DND-41 (cell line): ENCODE measurements at regions not wholly inside any gene's neighbourhood (a gene's known extent, or its start where the extent isn't known, plus 50 kb on each side); places are given as distances from the start of the nearest gene placed in this dataset.

Experiments used
- EZH2 ChIP-seq: IDR thresholded peaks from 3 replicates; pipeline ENCODE4 v1.6.1; 2012; ENCODE audit warnings: borderline replicate concordance, low read depth, mild to moderate bottlenecking, moderate library complexity, low read length, inconsistent platforms; ENCODE audit not compliant: severe bottlenecking
- TF ChIP-seq, protein P1 (sequence below): IDR thresholded peaks from 2 replicates; pipeline ENCODE4 v1.5.1; 2012; ENCODE audit warnings: borderline replicate concordance, low read length, moderate library complexity, mild to moderate bottlenecking; ENCODE audit not compliant: poor library complexity, severe bottlenecking; ENCODE audit errors: extremely low read depth

- TF ChIP-seq, protein P1, sequence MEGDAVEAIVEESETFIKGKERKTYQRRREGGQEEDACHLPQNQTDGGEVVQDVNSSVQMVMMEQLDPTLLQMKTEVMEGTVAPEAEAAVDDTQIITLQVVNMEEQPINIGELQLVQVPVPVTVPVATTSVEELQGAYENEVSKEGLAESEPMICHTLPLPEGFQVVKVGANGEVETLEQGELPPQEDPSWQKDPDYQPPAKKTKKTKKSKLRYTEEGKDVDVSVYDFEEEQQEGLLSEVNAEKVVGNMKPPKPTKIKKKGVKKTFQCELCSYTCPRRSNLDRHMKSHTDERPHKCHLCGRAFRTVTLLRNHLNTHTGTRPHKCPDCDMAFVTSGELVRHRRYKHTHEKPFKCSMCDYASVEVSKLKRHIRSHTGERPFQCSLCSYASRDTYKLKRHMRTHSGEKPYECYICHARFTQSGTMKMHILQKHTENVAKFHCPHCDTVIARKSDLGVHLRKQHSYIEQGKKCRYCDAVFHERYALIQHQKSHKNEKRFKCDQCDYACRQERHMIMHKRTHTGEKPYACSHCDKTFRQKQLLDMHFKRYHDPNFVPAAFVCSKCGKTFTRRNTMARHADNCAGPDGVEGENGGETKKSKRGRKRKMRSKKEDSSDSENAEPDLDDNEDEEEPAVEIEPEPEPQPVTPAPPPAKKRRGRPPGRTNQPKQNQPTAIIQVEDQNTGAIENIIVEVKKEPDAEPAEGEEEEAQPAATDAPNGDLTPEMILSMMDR, result no peak
- TF ChIP-seq EZH2, result no peak
Observed at GRCh38 chr3:164196477-164196876, 881.8 kb downstream of the SI start.
